Skeletal muscle tissue (tissue), 3 donors: ENCODE measurements at regions not wholly inside any gene's neighbourhood (a gene's known extent, or its start where the extent isn't known, plus 50 kb on each side); places are given as distances from the start of the nearest gene placed in this dataset.

Source experiments
- H3K27ac ChIP-seq: one replicate; pipeline ENCODE4 v1.7.0; 2013; ENCODE audit warnings: mild to moderate bottlenecking, low read depth, low read length, inconsistent platforms
- H3K27me3 ChIP-seq, 3 donors: one replicate each; pipeline ENCODE4 v1.7.0; 2013; ENCODE audit warnings: low read length in 3 of 3; ENCODE audit not compliant: control insufficient read depth in 3 of 3, insufficient read depth in 3 of 3
- H3K36me3 ChIP-seq, 3 donors: one replicate each; pipeline ENCODE4 v1.7.0; 2013; ENCODE audit warnings: low read length in 3 of 3; ENCODE audit not compliant: control insufficient read depth in 3 of 3, insufficient read depth in 3 of 3
- H3K4me1 ChIP-seq, 3 donors: one replicate each; pipeline ENCODE4 v1.7.0; 2013; ENCODE audit warnings: low read length in 3 of 3, mild to moderate bottlenecking in 3 of 3; ENCODE audit not compliant: control insufficient read depth in 3 of 3, insufficient read depth in 3 of 3
- H3K4me3 ChIP-seq, 3 donors: one replicate each; pipeline ENCODE4 v1.7.0; 2013; ENCODE audit warnings: low read length in 3 of 3
- H3K9ac ChIP-seq, 3 donors: one replicate each; pipeline ENCODE4 v1.7.0; 2013; ENCODE audit warnings: low read length in 3 of 3, mild to moderate bottlenecking in 3 of 3, moderate library complexity in 2 of 3, low read depth in 1 of 3
- H3K9me3 ChIP-seq, 3 donors: one replicate each; pipeline ENCODE4 v1.7.0; 2013; ENCODE audit warnings: low read length in 3 of 3; ENCODE audit not compliant: control insufficient read depth in 3 of 3
- donor health status: Osteomylitis.

DNA sequence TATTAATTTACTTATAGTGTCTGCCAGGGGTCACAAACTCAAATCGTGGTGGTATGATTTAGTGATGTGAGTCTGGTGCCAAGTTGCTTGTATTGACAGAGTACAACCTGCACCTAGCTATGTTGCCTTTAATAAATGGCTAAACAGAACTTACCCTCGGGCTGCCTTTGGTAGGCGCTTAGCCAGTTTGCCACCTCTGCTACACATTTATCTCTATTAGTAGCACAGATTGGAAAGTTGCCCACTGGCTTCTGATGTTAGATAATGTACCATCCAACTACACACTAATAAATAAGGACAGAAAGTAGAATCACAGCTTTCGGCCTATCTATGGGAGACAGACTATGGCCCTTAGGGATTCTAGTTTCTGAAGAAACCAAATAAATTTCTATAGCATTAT, 368.4 kb downstream of the MAN2A1 start:
- no peak overlapping the region for H3K27ac ChIP-seq
- H3K9me3 ChIP-seq, result no peaks in the 10 kb centered on the region
- no peak overlapping the region for H3K4me3 ChIP-seq
- no peaks in the 10 kb centered on the region for H3K27me3 ChIP-seq
- no peaks in the 10 kb centered on the region for H3K4me1 ChIP-seq
- H3K36me3 ChIP-seq, result no peaks in the 10 kb centered on the region
- no peak overlapping the region for H3K9ac ChIP-seq

DNA sequence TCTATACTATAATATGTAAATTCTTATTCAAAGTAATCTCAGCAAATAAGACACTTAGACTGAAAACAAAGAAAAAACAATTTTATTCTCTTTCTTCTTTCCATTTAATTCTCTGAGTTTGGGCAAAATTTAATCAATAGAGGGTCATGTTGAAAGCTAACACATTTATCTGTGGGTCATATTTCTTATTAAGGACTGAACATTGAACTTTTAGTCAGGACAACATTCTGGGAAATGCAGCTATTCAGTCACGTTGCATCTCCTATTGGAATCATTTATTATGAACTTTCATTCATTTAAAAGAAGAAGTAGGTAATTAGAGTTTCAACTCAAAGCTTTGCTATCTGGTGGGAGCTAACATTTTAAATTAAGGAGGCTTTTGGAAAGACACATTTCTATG, 372.5 kb downstream of the MAN2A1 start:
- Histone ChIP-seq H3K27ac (no peak overlapping the region), H3K9me3 (no peaks in the 10 kb centered on the region), H3K36me3 (no peaks in the 10 kb centered on the region), H3K9ac (no peak overlapping the region), H3K4me1 (no peaks in the 10 kb centered on the region), H3K27me3 (no peaks in the 10 kb centered on the region), H3K4me3 (no peak overlapping the region)

DNA sequence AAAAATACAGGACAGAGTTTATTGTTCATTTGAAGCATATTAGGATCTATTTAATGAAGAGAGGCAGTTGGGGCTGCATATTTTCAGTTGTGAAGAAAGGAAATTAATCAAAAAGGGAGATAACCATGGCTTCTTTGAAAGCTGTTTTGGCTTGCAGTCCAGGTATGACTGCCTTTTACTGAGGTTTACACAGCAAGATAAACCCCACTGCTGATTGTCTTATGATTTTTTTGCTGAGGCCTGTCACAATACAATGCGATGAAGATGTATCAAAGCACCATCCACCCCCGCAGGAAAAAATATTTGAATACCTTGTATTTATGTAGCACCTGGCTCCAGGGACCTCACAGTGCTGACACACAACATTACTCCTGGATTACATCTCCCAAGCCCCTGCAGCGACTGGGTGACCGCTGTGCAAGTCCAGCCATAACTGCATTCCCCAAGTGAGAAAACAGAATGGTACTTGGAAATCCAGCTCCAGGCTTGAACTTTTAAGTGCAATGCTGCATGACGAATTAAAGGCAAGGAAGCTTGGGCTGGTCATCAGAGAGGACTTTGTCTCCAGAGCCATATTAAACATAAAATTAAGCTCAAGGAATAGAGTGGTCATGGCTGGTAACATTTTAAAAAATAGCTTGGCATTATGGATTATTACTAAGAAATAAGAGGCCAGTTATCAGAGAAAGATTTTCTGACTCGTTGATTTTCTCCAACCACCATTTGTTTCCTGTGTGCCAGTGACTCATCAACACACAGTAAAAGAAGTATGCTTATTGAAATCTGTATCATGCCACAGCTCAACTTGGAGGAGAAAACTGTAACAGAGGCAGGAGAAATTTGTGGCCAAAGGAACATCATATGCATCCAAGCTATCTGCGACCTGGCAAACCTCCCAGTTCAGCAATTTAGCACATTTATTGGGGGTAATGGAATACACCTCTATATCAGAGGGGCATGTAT, 374.2 kb downstream of the MAN2A1 start:
- no peak overlapping the region for H3K27ac ChIP-seq
- no peak overlapping the region for H3K4me3 ChIP-seq
- no peaks in the 10 kb centered on the region for H3K27me3 ChIP-seq
- H3K4me1 ChIP-seq, result no peaks in the 10 kb centered on the region
- H3K36me3 ChIP-seq, result no peaks in the 10 kb centered on the region
- no peaks in the 10 kb centered on the region for H3K9me3 ChIP-seq
- no peak overlapping the region for H3K9ac ChIP-seq

DNA sequence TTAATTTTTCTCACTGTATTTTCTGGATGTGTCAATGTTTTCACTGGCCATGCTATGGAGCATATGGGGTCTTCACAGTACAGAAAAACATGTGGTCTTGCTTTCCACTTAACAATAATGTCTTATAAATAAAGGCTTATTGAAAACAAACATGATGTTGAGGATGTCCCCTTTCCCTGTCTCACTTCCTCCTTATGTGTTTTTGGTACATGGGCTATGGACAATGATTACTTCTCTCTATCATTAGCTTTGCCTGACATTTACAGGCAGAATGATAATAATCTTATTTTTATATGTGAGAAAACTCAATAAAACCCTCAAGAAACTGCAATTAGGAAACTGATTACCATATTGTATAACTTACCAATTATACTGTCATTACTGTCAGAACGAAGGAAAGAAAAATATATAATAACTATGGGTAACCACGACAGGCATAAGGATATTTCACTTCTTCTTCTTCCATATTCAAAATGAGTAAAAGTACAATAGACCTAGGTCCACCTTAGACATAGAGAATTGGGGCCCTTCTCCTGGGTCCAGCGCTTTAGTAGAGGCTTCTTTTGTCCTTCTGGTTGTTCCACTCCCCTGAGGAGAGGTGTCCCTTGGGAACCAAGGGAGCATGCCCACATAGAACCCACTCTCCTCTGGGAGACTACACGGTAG, 375.0 kb downstream of the MAN2A1 start:
- H3K36me3 ChIP-seq, result no peaks in the 10 kb centered on the region
- H3K27ac ChIP-seq, result no peak overlapping the region
- H3K4me1 ChIP-seq, result no peaks in the 10 kb centered on the region
- H3K4me3 ChIP-seq, result no peak overlapping the region
- H3K9ac ChIP-seq, result no peak overlapping the region
- no peaks in the 10 kb centered on the region for H3K27me3 ChIP-seq
- H3K9me3 ChIP-seq, result no peaks in the 10 kb centered on the region

DNA sequence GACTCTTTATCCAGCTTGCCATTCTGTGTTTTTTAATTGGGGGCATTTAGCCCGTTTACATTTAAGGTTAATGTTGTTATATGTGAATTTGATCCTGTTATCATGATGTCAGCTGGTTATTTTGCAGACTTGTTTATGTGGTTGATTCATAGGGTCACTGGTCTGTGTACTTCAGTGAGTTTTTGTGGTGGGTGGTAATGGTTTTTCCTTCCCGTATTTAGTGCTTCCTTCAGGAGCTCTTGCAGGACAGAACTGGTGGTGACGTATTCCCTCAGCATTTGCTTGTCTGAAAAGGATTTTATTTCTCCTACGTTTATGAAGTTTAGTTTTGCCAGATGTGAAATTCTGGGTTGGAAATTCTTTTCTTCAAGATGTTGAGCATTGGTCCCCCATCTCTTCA, 381.1 kb downstream of the MAN2A1 start:
- no peak overlapping the region for H3K9ac ChIP-seq
- no peaks in the 10 kb centered on the region for H3K27me3 ChIP-seq
- no peak overlapping the region for H3K27ac ChIP-seq
- H3K36me3 ChIP-seq, result no peaks in the 10 kb centered on the region
- no peak overlapping the region for H3K4me3 ChIP-seq
- peaks cover 0 to 8% (median 0%) of the 10 kb centered on the region in 3 donors for H3K9me3 ChIP-seq
- H3K4me1 ChIP-seq, result no peaks in the 10 kb centered on the region

DNA sequence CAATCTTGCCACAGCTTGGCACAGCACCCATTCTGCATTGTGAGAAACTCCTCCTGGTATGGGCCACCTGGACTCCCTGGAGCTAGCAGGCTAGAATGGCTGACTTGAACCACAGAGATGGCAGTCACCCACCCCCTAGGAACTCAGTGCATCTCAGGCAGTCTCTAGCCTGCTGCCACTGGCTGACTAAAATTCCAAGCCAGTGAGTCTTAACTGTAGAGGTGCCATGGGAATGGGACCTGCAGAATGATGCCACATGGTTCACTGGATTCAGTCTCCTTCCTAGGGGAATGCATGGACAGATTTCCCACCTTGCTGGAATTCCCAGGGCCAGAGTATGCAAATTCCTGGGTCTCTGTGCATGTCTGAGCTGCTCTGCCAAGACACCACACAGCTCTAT, 382.9 kb downstream of the MAN2A1 start:
- Histone ChIP-seq H3K4me1 (no peaks in the 10 kb centered on the region), H3K9me3 (peaks cover 0 to 8% (median 0%) of the 10 kb centered on the region in 3 donors), H3K36me3 (no peaks in the 10 kb centered on the region), H3K27ac (no peak overlapping the region), H3K9ac (no peak overlapping the region), H3K4me3 (no peak overlapping the region), H3K27me3 (no peaks in the 10 kb centered on the region)

DNA sequence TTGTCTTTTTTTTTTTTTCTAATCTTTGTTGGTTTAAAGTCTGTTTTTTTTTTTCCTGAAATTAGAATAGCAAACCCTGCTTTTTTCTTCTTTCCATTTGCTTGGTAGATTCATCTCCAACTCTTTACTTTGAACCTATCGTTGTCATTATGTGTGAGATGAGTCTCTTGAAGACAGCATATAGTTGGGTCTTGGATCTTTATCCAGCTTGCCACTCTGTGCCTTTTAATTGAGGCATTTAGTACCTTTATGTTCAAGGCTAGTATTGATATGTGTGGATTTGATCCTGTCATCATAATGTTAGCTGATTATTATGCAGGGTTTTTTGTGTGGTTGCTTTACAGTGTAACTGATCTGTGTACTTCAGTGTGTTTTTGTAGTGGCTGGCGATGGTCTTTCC, 383.8 kb downstream of the MAN2A1 start:
- Histone ChIP-seq H3K9ac (no peak overlapping the region), H3K27ac (no peak overlapping the region), H3K27me3 (no peaks in the 10 kb centered on the region), H3K4me1 (no peaks in the 10 kb centered on the region), H3K4me3 (no peak overlapping the region), H3K9me3 (peaks cover 0 to 8% (median 0%) of the 10 kb centered on the region in 3 donors), H3K36me3 (no peaks in the 10 kb centered on the region)

DNA sequence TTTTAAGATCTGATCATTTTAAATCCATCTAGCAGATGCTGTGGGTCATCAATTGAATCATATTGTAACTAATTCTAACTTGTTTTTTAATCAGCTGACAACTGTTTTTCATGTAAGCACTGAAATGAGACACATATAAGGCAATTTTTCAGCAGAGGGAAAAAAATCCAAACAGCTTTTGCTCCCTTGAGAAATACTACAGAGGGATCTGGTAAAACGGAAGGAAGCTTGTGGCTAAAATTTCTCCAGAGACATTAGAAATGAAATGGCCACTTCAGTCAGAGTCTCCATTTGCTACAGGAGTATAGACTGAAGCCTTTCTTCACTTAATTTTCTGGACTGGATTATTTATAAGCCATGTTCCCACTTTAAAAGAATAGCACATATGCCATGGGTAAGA, 385.9 kb downstream of the MAN2A1 start:
- Histone ChIP-seq H3K27ac (no peak overlapping the region), H3K4me1 (no peaks in the 10 kb centered on the region), H3K9ac (no peak overlapping the region), H3K4me3 (no peak overlapping the region), H3K9me3 (peaks cover 0 to 8% (median 3%) of the 10 kb centered on the region in 3 donors), H3K36me3 (no peaks in the 10 kb centered on the region), H3K27me3 (no peaks in the 10 kb centered on the region)

DNA sequence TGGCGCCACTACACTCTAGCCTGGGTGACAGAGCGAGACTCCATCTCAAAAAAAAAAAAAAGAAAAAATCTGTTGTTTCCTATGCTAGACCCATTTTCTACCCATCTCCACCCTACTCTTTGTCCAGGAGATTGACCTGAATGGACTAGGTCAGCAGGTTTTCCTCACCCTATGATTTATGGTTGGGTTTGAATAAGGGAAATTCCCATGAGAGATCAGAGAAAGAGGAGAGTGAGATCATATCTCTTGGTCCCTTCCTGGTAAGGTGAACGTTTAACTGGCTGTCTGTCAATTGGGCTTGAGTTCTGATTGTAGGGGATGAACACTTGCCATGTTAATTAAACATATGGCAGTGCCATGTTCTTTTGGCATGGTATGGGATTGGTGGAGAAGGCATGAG, 387.4 kb downstream of the MAN2A1 start:
- no peak overlapping the region for H3K4me3 ChIP-seq
- H3K27me3 ChIP-seq, result no peaks in the 10 kb centered on the region
- H3K9me3 ChIP-seq, result peaks cover 0 to 8% (median 3%) of the 10 kb centered on the region in 3 donors
- no peaks in the 10 kb centered on the region for H3K4me1 ChIP-seq
- no peak overlapping the region for H3K9ac ChIP-seq
- H3K27ac ChIP-seq, result no peak overlapping the region
- no peaks in the 10 kb centered on the region for H3K36me3 ChIP-seq

DNA sequence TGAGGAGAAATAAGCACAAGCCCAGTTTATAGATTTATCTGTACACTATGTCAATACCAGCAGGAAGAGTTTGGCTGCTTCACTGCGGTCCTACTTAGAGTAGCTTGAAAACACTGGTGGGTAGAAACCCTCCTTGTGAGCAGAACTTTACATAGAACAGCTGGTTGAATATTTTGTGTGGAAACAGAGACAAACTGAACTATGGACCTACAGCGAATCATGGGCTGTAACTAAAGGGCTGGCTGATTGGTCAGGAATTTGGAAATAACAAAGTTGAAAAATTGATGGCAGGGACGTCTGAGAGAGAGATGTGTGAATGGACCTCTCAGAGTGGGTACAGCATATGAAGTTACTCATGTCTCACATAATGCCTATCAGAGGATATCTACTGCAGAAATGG, 392.5 kb downstream of the MAN2A1 start:
- Histone ChIP-seq H3K9me3 (peaks cover 0 to 3% (median 0%) of the 10 kb centered on the region in 3 donors), H3K36me3 (no peaks in the 10 kb centered on the region), H3K4me3 (no peak overlapping the region), H3K4me1 (no peaks in the 10 kb centered on the region), H3K9ac (no peak overlapping the region), H3K27me3 (no peaks in the 10 kb centered on the region), H3K27ac (no peak overlapping the region)
